ENCODE measurements at regions not wholly inside any gene's neighbourhood (a gene's known extent, or its start where the extent isn't known, plus 50 kb on each side); places are given as distances from the start of the nearest gene placed in this dataset.

DNA sequence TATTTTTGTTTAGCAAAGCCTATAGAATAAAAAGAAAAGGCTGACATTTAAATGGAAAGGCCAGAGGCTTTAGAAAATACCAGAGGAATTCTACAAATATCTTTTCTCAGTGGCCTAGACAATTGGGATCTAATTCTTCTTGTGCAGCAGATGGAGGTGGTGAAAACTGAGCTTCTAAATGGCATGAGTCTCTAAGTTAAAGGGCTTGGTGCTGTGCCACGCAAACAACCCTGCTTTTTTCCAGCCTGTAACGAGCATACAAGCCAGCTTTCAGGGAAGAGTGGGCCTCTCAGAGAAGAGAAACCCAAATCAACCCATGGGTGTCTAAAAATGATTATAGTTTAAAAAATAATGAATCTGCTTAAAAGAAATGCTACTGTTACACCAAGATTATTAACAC is 237.9 kb upstream of the NAV3 start:
- H3K4me1 ChIP-seq (ENCODE audit: control insufficient read depth, insufficient read depth, low read length), result no peaks in the 10 kb centered on the region
- ChIA-PET POLR2A (no interaction called here), CTCF (no interaction called here)
- H3K4me3 ChIP-seq (ENCODE audit: low read depth, low read length), result no peak overlapping the region
- TF ChIP-seq, protein P1, sequence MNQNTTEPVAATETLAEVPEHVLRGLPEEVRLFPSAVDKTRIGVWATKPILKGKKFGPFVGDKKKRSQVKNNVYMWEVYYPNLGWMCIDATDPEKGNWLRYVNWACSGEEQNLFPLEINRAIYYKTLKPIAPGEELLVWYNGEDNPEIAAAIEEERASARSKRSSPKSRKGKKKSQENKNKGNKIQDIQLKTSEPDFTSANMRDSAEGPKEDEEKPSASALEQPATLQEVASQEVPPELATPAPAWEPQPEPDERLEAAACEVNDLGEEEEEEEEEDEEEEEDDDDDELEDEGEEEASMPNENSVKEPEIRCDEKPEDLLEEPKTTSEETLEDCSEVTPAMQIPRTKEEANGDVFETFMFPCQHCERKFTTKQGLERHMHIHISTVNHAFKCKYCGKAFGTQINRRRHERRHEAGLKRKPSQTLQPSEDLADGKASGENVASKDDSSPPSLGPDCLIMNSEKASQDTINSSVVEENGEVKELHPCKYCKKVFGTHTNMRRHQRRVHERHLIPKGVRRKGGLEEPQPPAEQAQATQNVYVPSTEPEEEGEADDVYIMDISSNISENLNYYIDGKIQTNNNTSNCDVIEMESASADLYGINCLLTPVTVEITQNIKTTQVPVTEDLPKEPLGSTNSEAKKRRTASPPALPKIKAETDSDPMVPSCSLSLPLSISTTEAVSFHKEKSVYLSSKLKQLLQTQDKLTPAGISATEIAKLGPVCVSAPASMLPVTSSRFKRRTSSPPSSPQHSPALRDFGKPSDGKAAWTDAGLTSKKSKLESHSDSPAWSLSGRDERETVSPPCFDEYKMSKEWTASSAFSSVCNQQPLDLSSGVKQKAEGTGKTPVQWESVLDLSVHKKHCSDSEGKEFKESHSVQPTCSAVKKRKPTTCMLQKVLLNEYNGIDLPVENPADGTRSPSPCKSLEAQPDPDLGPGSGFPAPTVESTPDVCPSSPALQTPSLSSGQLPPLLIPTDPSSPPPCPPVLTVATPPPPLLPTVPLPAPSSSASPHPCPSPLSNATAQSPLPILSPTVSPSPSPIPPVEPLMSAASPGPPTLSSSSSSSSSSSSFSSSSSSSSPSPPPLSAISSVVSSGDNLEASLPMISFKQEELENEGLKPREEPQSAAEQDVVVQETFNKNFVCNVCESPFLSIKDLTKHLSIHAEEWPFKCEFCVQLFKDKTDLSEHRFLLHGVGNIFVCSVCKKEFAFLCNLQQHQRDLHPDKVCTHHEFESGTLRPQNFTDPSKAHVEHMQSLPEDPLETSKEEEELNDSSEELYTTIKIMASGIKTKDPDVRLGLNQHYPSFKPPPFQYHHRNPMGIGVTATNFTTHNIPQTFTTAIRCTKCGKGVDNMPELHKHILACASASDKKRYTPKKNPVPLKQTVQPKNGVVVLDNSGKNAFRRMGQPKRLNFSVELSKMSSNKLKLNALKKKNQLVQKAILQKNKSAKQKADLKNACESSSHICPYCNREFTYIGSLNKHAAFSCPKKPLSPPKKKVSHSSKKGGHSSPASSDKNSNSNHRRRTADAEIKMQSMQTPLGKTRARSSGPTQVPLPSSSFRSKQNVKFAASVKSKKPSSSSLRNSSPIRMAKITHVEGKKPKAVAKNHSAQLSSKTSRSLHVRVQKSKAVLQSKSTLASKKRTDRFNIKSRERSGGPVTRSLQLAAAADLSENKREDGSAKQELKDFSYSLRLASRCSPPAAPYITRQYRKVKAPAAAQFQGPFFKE (tag by site-specific recombination; IDR thresholded peaks at IDR 0.05; ENCODE audit: borderline replicate concordance), result no peak
- TF ChIP-seq ZNF610 (tag by site-specific recombination; IDR thresholded peaks at IDR 0.05; ENCODE audit: borderline replicate concordance), result no peak
- TF ChIP-seq ZNF174 (tag by site-specific recombination; IDR thresholded peaks at IDR 0.05), result no peak
- no peak for TF ChIP-seq YY2 (tag by site-specific recombination; IDR thresholded peaks at IDR 0.05)
- TF ChIP-seq SALL2 (tag by site-specific recombination; IDR thresholded peaks at IDR 0.05; ENCODE audit: borderline replicate concordance), result no peak
- TF ChIP-seq, protein P2, sequence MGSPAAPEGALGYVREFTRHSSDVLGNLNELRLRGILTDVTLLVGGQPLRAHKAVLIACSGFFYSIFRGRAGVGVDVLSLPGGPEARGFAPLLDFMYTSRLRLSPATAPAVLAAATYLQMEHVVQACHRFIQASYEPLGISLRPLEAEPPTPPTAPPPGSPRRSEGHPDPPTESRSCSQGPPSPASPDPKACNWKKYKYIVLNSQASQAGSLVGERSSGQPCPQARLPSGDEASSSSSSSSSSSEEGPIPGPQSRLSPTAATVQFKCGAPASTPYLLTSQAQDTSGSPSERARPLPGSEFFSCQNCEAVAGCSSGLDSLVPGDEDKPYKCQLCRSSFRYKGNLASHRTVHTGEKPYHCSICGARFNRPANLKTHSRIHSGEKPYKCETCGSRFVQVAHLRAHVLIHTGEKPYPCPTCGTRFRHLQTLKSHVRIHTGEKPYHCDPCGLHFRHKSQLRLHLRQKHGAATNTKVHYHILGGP (tag by site-specific recombination; IDR thresholded peaks at IDR 0.05), result no peak
- no peak for TF ChIP-seq OSR2 (tag by site-specific recombination; IDR thresholded peaks at IDR 0.05)
- TF ChIP-seq BCL11B (tag by site-specific recombination; IDR thresholded peaks at IDR 0.05; ENCODE audit: low read depth), result no peak
- TF ChIP-seq ZNF549 (tag by site-specific recombination; IDR thresholded peaks at IDR 0.05), result no peak
- TF ChIP-seq, protein P3, sequence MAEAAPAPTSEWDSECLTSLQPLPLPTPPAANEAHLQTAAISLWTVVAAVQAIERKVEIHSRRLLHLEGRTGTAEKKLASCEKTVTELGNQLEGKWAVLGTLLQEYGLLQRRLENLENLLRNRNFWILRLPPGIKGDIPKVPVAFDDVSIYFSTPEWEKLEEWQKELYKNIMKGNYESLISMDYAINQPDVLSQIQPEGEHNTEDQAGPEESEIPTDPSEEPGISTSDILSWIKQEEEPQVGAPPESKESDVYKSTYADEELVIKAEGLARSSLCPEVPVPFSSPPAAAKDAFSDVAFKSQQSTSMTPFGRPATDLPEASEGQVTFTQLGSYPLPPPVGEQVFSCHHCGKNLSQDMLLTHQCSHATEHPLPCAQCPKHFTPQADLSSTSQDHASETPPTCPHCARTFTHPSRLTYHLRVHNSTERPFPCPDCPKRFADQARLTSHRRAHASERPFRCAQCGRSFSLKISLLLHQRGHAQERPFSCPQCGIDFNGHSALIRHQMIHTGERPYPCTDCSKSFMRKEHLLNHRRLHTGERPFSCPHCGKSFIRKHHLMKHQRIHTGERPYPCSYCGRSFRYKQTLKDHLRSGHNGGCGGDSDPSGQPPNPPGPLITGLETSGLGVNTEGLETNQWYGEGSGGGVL (tag by site-specific recombination; IDR thresholded peaks at IDR 0.05), result no peak
- TF ChIP-seq ZNF423 (tag by site-specific recombination; IDR thresholded peaks at IDR 0.05), result no peak
- no peak for TF ChIP-seq ZNF132 (tag by site-specific recombination; IDR thresholded peaks at IDR 0.05; ENCODE audit: borderline replicate concordance)
- TF ChIP-seq, protein P4, sequence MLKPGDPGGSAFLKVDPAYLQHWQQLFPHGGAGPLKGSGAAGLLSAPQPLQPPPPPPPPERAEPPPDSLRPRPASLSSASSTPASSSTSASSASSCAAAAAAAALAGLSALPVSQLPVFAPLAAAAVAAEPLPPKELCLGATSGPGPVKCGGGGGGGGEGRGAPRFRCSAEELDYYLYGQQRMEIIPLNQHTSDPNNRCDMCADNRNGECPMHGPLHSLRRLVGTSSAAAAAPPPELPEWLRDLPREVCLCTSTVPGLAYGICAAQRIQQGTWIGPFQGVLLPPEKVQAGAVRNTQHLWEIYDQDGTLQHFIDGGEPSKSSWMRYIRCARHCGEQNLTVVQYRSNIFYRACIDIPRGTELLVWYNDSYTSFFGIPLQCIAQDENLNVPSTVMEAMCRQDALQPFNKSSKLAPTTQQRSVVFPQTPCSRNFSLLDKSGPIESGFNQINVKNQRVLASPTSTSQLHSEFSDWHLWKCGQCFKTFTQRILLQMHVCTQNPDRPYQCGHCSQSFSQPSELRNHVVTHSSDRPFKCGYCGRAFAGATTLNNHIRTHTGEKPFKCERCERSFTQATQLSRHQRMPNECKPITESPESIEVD (tag by site-specific recombination; IDR thresholded peaks at IDR 0.05), result no peak
- TF ChIP-seq ZNF366 (tag by site-specific recombination; conservative IDR thresholded peaks at IDR 0.05), result no peak
- TF ChIP-seq ZNF843 (tag by site-specific recombination; IDR thresholded peaks at IDR 0.05), result no peak
- TF ChIP-seq ZNF571 (tag by site-specific recombination; IDR thresholded peaks at IDR 0.05), result no peak
- H3K36me3 ChIP-seq (ENCODE audit: control insufficient read depth in 2 of 2, insufficient read depth in 1 of 2, low read length in 2 of 2), result no peaks in the 10 kb centered on the region
- H3K9me3 ChIP-seq (ENCODE audit: control insufficient read depth, insufficient read depth, low read depth, low read length), result no peaks in the 10 kb centered on the region
- no peak overlapping the region for H3K27ac ChIP-seq (ENCODE audit: extremely low read depth, low read depth, low read length)

All from HEK293 (cell line).